GM23338 (cell line): ENCODE measurements at regions not wholly inside any gene's neighbourhood (a gene's known extent, or its start where the extent isn't known, plus 50 kb on each side); places are given as distances from the start of the nearest gene placed in this dataset.

ENCODE experiments used
- CTCF ChIP-seq, 2 experiments: fragments of 200-600 bp in 1 of 2; sonication (generic) in 1 of 2; conservative IDR thresholded peaks; 2 replicates each; pipeline versions ENCODE4 v1.5.1 to v1.6.1; 2016 to 2017; ENCODE audit warnings: antibody characterized with exemption in 2 of 2, low read depth in 2 of 2, mild to moderate bottlenecking in 2 of 2, moderate library complexity in 1 of 2
- ETS1 ChIP-seq: IDR thresholded peaks from 2 replicates; pipeline ENCODE4 v1.6.1; 2016; ENCODE audit warnings: antibody characterized with exemption
- EZH2 ChIP-seq: fragments of 200-600 bp; sonication (generic); IDR thresholded peaks from one replicate; pipeline ENCODE4 v1.8.0; 2017; ENCODE audit warnings: antibody characterized with exemption, mild to moderate bottlenecking, low read depth; ENCODE audit not compliant: unreplicated experiment
- JUNB ChIP-seq: IDR thresholded peaks from one replicate; pipeline ENCODE4 v1.6.1; 2016; ENCODE audit warnings: antibody characterized with exemption; ENCODE audit not compliant: unreplicated experiment

GRCh38 chr6:104537180-104537579 lies 322.5 kb downstream of the HACE1 start:
- TF ChIP-seq EZH2 (no peak), CTCF (conservative IDR thresholded peaks at IDR 0.05; ENCODE audit: low read depth in 2 of 2) (no peak), ETS1 (no peak), JUNB (no peak)
